Kidney glomerular epithelial cell (primary cell): ENCODE measurements at regions not wholly inside any gene's neighbourhood (a gene's known extent, or its start where the extent isn't known, plus 50 kb on each side); places are given as distances from the start of the nearest gene placed in this dataset.
"Not testable (repeated sequence)": the region's sequence is repeated elsewhere in the genome, so short reads cannot be mapped to it uniquely, and the experiment has no call there.

Source experiments
- DNase-seq: peaks from one replicate; lab custom pipeline; 2025; lab: John Stamatoyannopoulos, UW

DNA sequence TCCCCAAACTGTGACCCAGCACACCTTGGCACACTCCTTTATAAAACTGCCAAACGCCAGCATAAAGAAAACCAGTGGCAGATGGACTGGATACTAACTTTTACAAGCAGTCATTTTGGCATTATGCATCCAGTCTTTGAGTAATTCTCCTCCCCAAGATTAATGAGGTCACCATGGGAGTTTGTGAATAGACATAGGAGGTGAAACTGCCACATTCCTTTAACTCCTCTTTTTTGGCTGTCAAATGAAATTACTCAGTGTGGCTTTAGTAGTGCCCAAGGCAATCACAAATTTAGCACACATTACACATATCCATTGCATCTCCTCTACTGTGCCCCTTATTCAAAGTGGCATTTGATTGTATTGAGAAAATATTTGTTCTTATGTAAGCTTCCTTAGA, 315.3 kb upstream of the FGF13 start:
- no peak for DNase-seq

- DNase-seq, result no peak
Observed at GRCh38 chrX:139026406-139026805, 314.9 kb upstream of the FGF13 start.

GRCh38 chrX:139025816-139026215, 314.3 kb upstream of the FGF13 start:
- no peak for DNase-seq

DNA sequence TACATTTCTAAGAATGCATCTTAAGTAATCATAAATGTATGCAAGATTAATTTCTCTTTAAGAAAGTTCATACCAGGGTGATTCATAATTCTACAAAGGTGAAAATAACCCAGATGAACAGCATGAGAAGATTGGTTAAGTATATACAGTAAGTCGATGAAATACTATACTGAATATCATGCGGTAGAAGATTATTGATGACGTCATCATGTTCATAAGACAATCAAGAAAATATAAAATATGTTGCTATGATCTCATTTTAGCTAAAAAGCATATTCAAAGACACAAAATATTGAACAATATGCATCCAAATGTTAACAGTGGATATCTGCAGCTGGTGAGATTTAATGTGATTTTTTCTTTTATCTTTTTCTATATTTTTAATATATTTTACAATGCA, 312.0 kb upstream of the FGF13 start:
- no peak for DNase-seq

DNA sequence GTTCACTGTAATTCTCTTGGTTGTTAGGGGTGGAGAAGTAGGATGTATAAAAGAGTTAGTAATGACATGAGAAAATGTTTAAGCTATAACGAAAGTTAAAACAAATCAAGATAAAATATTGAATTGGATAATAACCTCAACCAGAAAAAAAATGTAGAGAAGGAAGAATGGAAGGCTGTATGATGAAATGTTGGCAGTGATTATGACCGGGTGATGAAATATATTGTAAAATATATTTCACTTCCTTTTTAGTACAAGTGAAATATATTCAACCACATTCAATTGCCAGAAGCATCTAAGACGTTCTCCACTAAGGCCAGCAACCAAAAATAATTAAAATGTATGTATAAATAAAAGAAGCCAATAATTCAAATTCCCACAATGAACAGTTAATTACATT, 309.3 kb upstream of the FGF13 start:
- no peak for DNase-seq

GRCh38 chrX:139018436-139018835, 306.9 kb upstream of the FGF13 start:
- DNase-seq, result no peak

- DNase-seq, result no peak
Observed at GRCh38 chrX:139015627-139016026, 304.1 kb upstream of the FGF13 start.

DNA sequence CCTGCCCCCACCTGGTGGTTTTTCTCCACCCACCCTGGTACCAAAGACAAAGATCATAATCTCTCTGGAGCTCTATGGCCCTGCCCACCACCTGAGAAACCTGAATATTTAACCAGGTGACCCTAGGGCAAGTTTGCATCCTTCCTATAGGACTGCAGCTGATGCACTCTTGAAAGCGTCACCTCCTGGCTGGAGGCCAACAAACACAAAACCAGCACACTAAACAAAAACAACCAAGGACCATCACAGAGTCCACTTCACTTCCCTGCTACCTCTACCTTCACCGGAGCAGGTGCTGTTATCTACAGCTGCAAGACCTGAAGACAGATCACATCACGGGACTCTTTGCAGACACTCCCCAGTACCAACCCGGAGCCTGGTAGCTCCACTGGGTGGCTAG, 296.7 kb upstream of the FGF13 start:
- DNase-seq, result no peak

DNA sequence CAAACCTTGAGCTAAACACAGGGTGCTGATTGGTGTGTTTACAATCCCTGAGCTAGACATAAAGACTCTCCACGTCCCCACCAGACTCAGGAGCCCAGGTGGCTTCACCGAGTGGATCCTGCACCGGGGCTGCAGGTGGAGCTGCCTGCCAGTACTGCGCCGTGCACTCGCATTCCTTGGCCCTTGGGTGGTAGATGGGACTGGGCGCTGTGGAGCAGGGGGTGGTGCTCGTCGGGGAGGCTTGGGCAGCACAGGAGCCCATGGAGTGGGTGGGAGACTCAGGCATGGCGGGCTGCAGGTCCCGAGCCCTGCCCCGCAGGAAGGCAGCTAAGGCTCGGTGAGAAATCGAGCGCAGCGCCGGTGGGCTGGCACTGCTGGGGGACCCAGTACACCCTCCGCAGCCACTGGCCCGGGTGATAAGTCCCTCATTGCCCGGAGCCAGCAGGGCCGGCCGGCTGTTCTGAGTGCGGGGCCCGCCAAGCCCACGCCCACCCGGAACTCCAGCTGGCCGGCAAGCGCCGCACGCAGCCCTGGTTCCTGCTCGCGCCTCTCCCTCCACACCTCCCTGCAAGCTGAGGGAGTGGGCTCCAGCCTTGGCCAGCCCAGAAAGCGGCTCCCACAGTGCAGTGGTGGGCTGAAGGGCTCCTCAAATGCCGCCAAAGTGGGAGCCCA, 292.5 kb upstream of the FGF13 start:
- not testable (repeated sequence) for DNase-seq

GRCh38 chrX:139002319-139002718, 290.8 kb upstream of the FGF13 start:
- DNase-seq, result no peak

GRCh38 chrX:138996268-138996667, 284.8 kb upstream of the FGF13 start:
- DNase-seq, result no peak

- DNase-seq, result no peak
Observed at GRCh38 chrX:138995458-138995857, 283.9 kb upstream of the FGF13 start.

DNA sequence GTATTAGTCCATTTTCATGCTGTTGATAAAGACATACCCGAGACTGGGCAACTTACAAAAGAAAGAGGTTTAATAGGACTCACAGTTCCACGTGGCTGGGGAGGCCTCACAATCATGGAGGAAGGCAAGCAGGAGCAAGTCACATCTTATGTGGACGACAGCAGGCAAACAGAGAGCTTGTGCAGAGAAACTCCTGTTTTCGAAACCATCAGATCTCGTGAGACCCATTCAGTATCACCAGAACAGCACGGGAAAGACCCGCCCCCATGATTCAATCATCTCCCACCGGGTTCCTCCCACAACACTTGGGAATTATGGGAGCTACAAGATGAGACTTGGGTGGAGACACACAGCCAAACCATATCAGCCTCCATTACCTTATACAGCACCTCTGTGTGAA, 278.9 kb upstream of the FGF13 start:
- DNase-seq, result not testable (repeated sequence)

GRCh38 chrX:138986866-138987265, 275.3 kb upstream of the FGF13 start:
- peak; percentile 2 for DNase-seq

DNA sequence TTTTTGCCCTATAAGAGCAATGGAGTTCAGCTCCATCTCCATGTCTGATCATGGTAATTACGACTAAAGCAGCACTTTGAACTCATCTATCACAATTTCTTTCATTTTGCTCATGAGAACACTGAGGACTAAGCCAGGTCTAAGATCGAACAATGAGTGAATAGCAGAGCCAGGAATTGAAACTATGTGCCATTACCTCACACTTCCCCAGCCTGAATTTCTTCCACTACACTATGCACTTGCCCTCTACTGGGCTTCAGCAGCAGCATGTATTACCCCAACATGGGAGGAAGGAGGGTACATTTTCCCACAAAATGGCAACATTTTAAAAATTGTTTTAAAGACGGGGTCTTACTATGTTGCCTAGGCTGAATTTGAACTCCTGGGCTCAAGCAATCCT, 274.7 kb upstream of the FGF13 start:
- DNase-seq, result no peak

- no peak for DNase-seq
Observed at GRCh38 chrX:138982365-138982764, 270.8 kb upstream of the FGF13 start.

- DNase-seq, result no peak
Observed at GRCh38 chrX:138964501-138964900, 253.0 kb upstream of the FGF13 start.

DNA sequence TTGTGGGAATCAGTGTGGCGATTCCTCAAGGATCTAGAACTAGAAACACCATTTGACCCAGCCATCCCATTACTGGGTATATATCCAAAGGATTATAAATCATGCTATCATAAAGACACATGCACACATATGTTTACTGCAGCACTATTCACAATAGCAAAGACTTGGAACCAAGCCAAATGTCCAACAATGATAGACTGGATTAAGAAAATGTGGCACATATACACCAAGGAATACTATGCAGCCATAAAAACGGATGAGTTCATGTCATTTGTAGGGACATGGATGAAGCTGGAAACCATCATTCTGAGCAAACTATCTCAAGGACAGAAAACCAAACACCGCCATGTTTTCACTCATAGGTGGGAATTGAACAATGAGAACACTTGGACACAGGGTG, 250.9 kb upstream of the FGF13 start:
- not testable (repeated sequence) for DNase-seq

DNA sequence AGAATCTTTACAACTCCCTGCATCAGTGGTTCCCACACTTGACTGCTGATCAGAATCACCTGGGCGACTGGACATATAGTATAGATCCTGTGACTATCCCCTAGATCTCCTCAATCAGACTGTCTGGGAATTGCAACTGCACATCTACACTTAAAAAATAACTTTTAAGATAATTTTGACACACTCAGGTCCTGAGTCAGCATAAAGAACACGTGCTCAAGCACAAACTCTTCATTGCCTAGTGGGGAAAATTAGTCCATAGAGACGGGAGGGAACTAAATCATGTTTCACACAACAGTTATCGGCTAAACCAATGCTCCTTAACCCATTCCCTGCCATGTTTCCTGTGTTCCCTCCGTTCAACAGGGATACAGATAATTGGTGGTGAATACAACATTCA, 243.5 kb upstream of the FGF13 start:
- DNase-seq, result no peak

GRCh38 chrX:138946926-138947325, 235.4 kb upstream of the FGF13 start:
- no peak for DNase-seq

DNA sequence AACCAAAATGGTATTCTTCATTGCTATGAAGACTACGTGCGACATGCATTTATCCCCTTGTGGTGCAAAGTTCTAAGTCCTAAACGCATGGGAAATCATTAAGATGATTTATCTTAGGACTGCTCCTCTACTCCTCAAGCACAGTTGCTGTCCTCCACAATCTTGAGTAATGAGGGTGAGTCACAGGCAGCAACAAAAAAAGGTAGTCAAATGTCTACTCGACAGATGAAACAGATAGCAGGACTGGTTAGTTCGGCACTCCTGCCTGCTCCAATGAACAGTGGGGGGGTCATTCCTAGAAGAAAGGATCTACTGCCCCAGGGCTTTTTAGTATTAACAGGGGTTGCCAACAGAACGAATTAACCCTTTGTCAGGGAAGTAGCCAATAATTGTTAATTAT, 233.7 kb upstream of the FGF13 start:
- DNase-seq, result peak; percentile 0

- DNase-seq, result no peak
Observed at GRCh38 chrX:138939038-138939437, 227.5 kb upstream of the FGF13 start.

- DNase-seq, result no peak
Observed at GRCh38 chrX:138938003-138938402, 226.5 kb upstream of the FGF13 start.

GRCh38 chrX:138931212-138931611, 219.7 kb upstream of the FGF13 start:
- no peak for DNase-seq

DNA sequence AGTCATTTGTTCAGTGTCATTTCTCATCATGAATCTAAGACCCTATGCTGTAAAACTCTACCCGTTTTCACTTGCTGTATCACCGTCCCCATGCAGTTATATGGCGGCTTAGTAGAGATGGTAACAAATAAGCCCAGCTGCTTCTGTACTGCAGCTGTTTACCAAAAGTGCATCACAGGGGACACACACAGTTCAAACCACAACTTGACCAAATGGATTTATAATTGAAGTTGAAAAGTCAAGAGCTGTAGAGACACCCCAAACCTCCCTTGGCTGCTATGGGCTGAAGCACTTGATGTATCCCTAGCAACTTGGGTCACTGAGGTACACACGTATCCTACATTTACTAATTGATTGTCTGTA, 219.0 kb upstream of the FGF13 start:
- DNase-seq, result no peak
